H9 (cell line): ENCODE measurements at regions not wholly inside any gene's neighbourhood (a gene's known extent, or its start where the extent isn't known, plus 50 kb on each side); places are given as distances from the start of the nearest gene placed in this dataset.

Experiments used
- DNase-seq: peaks from one replicate; pipeline ENCODE4 v3.0.0-alpha.2; 2017
- H2AFZ ChIP-seq: one replicate; pipeline ENCODE4 v1.6.1; 2013; ENCODE audit warnings: mild to moderate bottlenecking, low read length, control low read depth, moderate library complexity
- H2AK5ac ChIP-seq: 2 replicates; pipeline ENCODE4 v1.6.1; 2013; ENCODE audit warnings: low read length, control low read depth, mixed read lengths; ENCODE audit not compliant: insufficient read length
- H2BK120ac ChIP-seq: one replicate; pipeline ENCODE4 v1.6.1; 2013; ENCODE audit warnings: low read depth, mild to moderate bottlenecking, low read length, control low read depth, inconsistent platforms; ENCODE audit not compliant: poor library complexity, severe bottlenecking
- H2BK12ac ChIP-seq: 2 replicates; pipeline ENCODE4 v1.6.1; 2013; ENCODE audit warnings: low read length, control low read depth, mixed read lengths, low read depth; ENCODE audit not compliant: insufficient read length
- H2BK15ac ChIP-seq: 2 replicates; pipeline ENCODE4 v1.6.1; 2013; ENCODE audit warnings: low read depth, low read length, control low read depth
- H2BK20ac ChIP-seq: one replicate; pipeline ENCODE4 v1.6.1; 2013; ENCODE audit warnings: low read depth, mild to moderate bottlenecking, low read length, control low read depth, inconsistent platforms; ENCODE audit not compliant: poor library complexity, severe bottlenecking
- H2BK5ac ChIP-seq: 2 replicates; pipeline ENCODE4 v1.6.1; 2013; ENCODE audit warnings: low read length, control low read depth, mixed read lengths; ENCODE audit not compliant: insufficient read length
- H3K14ac ChIP-seq: 2 replicates; pipeline ENCODE4 v1.6.1; 2013; ENCODE audit warnings: low read length, control low read depth; ENCODE audit not compliant: insufficient read depth
- H3K18ac ChIP-seq: 2 replicates; pipeline ENCODE4 v1.6.1; 2013; ENCODE audit warnings: low read depth, mild to moderate bottlenecking, mixed read lengths, low read length, control low read depth; ENCODE audit not compliant: insufficient read length
- H3K23ac ChIP-seq: 2 replicates; pipeline ENCODE4 v1.6.1; 2013; ENCODE audit warnings: low read length, control low read depth, mixed read lengths, low read depth; ENCODE audit not compliant: insufficient read length
- H3K23me2 ChIP-seq: 2 replicates; pipeline ENCODE4 v1.6.1; 2013; ENCODE audit warnings: low read depth, mild to moderate bottlenecking, mixed read lengths, low read length, control low read depth; ENCODE audit not compliant: insufficient read length, poor library complexity, severe bottlenecking
- H3K27ac ChIP-seq: 2 replicates; pipeline ENCODE4 v1.5.1; 2013; ENCODE audit warnings: low read length, control low read depth, mixed read lengths, low read depth; ENCODE audit not compliant: insufficient read length
- H3K27me3 ChIP-seq: 2 replicates; pipeline ENCODE4 v1.6.1; 2013; ENCODE audit warnings: low read length, control low read depth, inconsistent platforms; ENCODE audit not compliant: insufficient read depth
- H3K4ac ChIP-seq: 2 replicates; pipeline ENCODE4 v1.6.1; 2013; ENCODE audit warnings: low read depth, mild to moderate bottlenecking, control low read depth, inconsistent platforms, low read length, moderate library complexity
- H3K4me1 ChIP-seq: 2 replicates; pipeline ENCODE4 v1.6.1; 2013; ENCODE audit warnings: low read length, control low read depth, inconsistent platforms; ENCODE audit not compliant: insufficient read depth
- H3K4me2 ChIP-seq: 2 replicates; pipeline ENCODE4 v1.6.1; 2013; ENCODE audit warnings: low read length, control low read depth, mixed read lengths; ENCODE audit not compliant: insufficient read length, insufficient read depth
- H3K56ac ChIP-seq: 2 replicates; pipeline ENCODE4 v1.6.1; 2013; ENCODE audit warnings: low read depth, mild to moderate bottlenecking, mixed read lengths, low read length, control low read depth; ENCODE audit not compliant: insufficient read length
- H3K79me1 ChIP-seq: 2 replicates; pipeline ENCODE4 v1.6.1; 2013; ENCODE audit warnings: low read depth, mild to moderate bottlenecking, moderate library complexity, low read length, control low read depth, inconsistent platforms; ENCODE audit not compliant: insufficient read depth, poor library complexity, severe bottlenecking
- H3K79me2 ChIP-seq: 2 replicates; pipeline ENCODE4 v1.6.1; 2013; ENCODE audit warnings: low read length, control low read depth, inconsistent platforms; ENCODE audit not compliant: insufficient read depth
- H3K9ac ChIP-seq: 2 replicates; pipeline ENCODE4 v1.6.1; 2013; ENCODE audit warnings: low read length, control low read depth, mixed read lengths; ENCODE audit not compliant: insufficient read length; ENCODE audit errors: extremely low read depth
- H3K9me3 ChIP-seq: one replicate; pipeline ENCODE4 v1.6.1; 2013; ENCODE audit warnings: low read depth, low read length, inconsistent platforms; ENCODE audit not compliant: control insufficient read depth
- H3T11ph ChIP-seq: one replicate; pipeline ENCODE4 v1.6.1; 2013; ENCODE audit warnings: mild to moderate bottlenecking, low read length, control low read depth, inconsistent platforms
- H4K20me1 ChIP-seq: one replicate; pipeline ENCODE4 v1.6.1; 2013; ENCODE audit not compliant: control insufficient read depth, insufficient read length, insufficient read depth
- H4K5ac ChIP-seq: 2 replicates; pipeline ENCODE4 v1.6.1; 2013; ENCODE audit warnings: low read depth, mild to moderate bottlenecking, mixed read lengths, low read length, control low read depth; ENCODE audit not compliant: insufficient read length
- H4K8ac ChIP-seq: replicated peaks from 2 replicates; pipeline ENCODE4 v1.6.1; 2013; ENCODE audit warnings: low read length, control low read depth, mixed read lengths, low read depth; ENCODE audit not compliant: insufficient read length
- H4K91ac ChIP-seq: 2 replicates; pipeline ENCODE4 v1.6.1; 2013; ENCODE audit warnings: low read depth, mild to moderate bottlenecking, moderate library complexity, mixed read lengths, low read length, control low read depth; ENCODE audit not compliant: insufficient read length
- H3K27ac Mint-ChIP-seq, 3 experiments: 2 replicates in 2 of 3; 3 replicates in 1 of 3; pipeline ENCODE4 v1.8.0; 2020 to 2021; ENCODE audit warnings: mixed read lengths in 3 of 3, mild to moderate bottlenecking in 1 of 3, moderate library complexity in 1 of 3
- H3K27me3 Mint-ChIP-seq: 2 replicates; pipeline ENCODE4 v1.8.0; 2021; ENCODE audit warnings: low read depth, mild to moderate bottlenecking, moderate library complexity, mixed read lengths
- H3K36me3 Mint-ChIP-seq, 3 experiments: 2 replicates in 2 of 3; 3 replicates in 1 of 3; pipeline ENCODE4 v1.8.0; 2020 to 2021; ENCODE audit warnings: low read depth in 3 of 3, mixed read lengths in 3 of 3; ENCODE audit not compliant: insufficient read depth in 1 of 3
- H3K4me1 Mint-ChIP-seq, 2 experiments: 2 replicates each; pipeline ENCODE4 v1.8.0; 2020; ENCODE audit warnings: mixed read lengths in 2 of 2
- H3K4me3 Mint-ChIP-seq, 2 experiments: 2 replicates in 1 of 2; 3 replicates in 1 of 2; pipeline ENCODE4 v1.8.0; 2020 to 2021; ENCODE audit warnings: mild to moderate bottlenecking in 2 of 2, mixed read lengths in 2 of 2, moderate library complexity in 1 of 2
- H3K9me3 Mint-ChIP-seq, 2 experiments: 2 replicates in 1 of 2; 3 replicates in 1 of 2; pipeline ENCODE4 v1.8.0; 2020; ENCODE audit warnings: mild to moderate bottlenecking in 2 of 2, mixed read lengths in 2 of 2, moderate library complexity in 1 of 2
- WGBS: extraction: QIAGEN DNeasy Blood & Tissue Kit; methylation state at CpG from one replicate; pipeline ENCODE4 v1.1.7; 2013; ENCODE audit warnings: missing lambda C conversion rate, low lambda C conversion rate, mixed read lengths; ENCODE audit not compliant: insufficient read length; ENCODE audit errors: extremely low coverage; 5-methylcytosine and 5-hydroxymethylcytosine counted together
- TF ChIP-seq, protein P1 (sequence below): fragments of 200-600 bp; sonication (generic); conservative IDR thresholded peaks from 3 replicates; pipeline ENCODE4 v1.8.0; 2021; ENCODE audit warnings: antibody characterized with exemption, mild to moderate bottlenecking

DNA sequence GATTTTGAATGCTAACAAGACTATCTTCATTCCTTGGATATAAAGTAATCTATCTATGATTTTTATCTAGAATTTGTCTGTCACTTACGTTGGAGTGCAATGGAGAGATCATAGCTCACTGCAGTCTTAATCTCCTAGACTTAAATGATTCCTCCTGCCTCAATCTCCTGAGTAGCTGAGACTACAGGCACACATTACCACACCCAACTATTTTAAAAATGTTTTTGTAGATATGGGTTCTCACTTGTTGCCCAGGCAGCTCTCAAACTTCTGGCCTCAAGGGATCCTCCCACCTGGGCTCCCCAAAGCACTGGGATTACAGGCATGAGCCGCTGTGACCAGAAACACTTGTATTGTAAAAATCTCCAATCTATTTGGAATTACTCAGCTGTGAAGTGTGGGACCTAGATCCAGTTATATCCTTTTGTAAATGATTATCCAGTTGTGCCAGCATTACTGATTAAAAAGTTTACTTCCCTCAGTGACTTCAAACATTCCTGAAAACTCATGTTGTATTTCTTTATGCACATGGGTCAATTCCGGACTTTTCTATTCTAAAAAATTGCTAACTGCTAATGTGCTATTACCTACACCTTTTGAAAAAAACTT is 1793.8 kb upstream of the WWC1 start:
- Histone ChIP-seq H3K23me2 (no peaks in the 10 kb centered on the region), H3K18ac (no peak overlapping the region), H2BK15ac (no peak overlapping the region), H3K27ac (no peak overlapping the region), H3K79me2 (no peaks in the 10 kb centered on the region), H4K91ac (no peak overlapping the region), H2BK20ac (no peak overlapping the region), H2AK5ac (no peak overlapping the region), H3K9me3 (no peaks in the 10 kb centered on the region), H3K4ac (no peak overlapping the region), H2BK12ac (no peak overlapping the region), H4K20me1 (no peaks in the 10 kb centered on the region), H2AFZ (no peak overlapping the region), H2BK5ac (no peak overlapping the region), H3K9ac (no peak overlapping the region), H3K23ac (no peak overlapping the region), H4K8ac (no peak overlapping the region), H2BK120ac (no peak overlapping the region), H3K4me2 (no peak overlapping the region), H3K79me1 (no peaks in the 10 kb centered on the region), H3K27me3 (no peaks in the 10 kb centered on the region), H3K56ac (no peak overlapping the region), H3T11ph (no peak overlapping the region), H3K4me1 (no peaks in the 10 kb centered on the region), H4K5ac (no peak overlapping the region), H3K14ac (no peak overlapping the region)
- DNase-seq = no peak
- WGBS = no CpG with 5 or more reads among the region's 3 CpGs
- Mint-ChIP-seq H3K4me1 (no peaks in the 10 kb centered on the region; a peak in 1 of 4 replicates), H3K36me3 (no peaks in the 10 kb centered on the region), H3K27me3 (no peaks in the 10 kb centered on the region), H3K9me3 (no peaks in the 10 kb centered on the region), H3K4me3 (no peak overlapping the region), H3K27ac (peak overlapping the region in 1 of 3 experiments; percentile 20; a peak in 2 of 7 replicates)
- TF ChIP-seq, protein P1, sequence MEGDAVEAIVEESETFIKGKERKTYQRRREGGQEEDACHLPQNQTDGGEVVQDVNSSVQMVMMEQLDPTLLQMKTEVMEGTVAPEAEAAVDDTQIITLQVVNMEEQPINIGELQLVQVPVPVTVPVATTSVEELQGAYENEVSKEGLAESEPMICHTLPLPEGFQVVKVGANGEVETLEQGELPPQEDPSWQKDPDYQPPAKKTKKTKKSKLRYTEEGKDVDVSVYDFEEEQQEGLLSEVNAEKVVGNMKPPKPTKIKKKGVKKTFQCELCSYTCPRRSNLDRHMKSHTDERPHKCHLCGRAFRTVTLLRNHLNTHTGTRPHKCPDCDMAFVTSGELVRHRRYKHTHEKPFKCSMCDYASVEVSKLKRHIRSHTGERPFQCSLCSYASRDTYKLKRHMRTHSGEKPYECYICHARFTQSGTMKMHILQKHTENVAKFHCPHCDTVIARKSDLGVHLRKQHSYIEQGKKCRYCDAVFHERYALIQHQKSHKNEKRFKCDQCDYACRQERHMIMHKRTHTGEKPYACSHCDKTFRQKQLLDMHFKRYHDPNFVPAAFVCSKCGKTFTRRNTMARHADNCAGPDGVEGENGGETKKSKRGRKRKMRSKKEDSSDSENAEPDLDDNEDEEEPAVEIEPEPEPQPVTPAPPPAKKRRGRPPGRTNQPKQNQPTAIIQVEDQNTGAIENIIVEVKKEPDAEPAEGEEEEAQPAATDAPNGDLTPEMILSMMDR = no peak
